GM12873 (cell line): ENCODE measurements at regions not wholly inside any gene's neighbourhood (a gene's known extent, or its start where the extent isn't known, plus 50 kb on each side); places are given as distances from the start of the nearest gene placed in this dataset.

Source experiments
- CTCF ChIP-seq: IDR thresholded peaks from 2 replicates; pipeline ENCODE4 v1.5.1; 2012; ENCODE audit warnings: low read depth, mild to moderate bottlenecking, moderate library complexity, low read length, control low read depth; ENCODE audit not compliant: insufficient read depth; ENCODE audit errors: missing control alignments

- TF ChIP-seq CTCF = no peak
Observed at GRCh38 chr13:47159853-47160550, 263.1 kb upstream of the HTR2A start.

- TF ChIP-seq CTCF = no peak
Observed at GRCh38 chr13:47158593-47158992, 261.7 kb upstream of the HTR2A start.

- TF ChIP-seq CTCF = no peak
Observed at GRCh38 chr13:47148543-47148942, 251.7 kb upstream of the HTR2A start.

- no peak for TF ChIP-seq CTCF
Observed at GRCh38 chr13:47147812-47148119, 250.9 kb upstream of the HTR2A start.

- TF ChIP-seq CTCF = no peak
Observed at GRCh38 chr13:47146991-47147811, 250.3 kb upstream of the HTR2A start.

GRCh38 chr13:47146136-47146535 is 249.3 kb upstream of the HTR2A start:
- no peak for TF ChIP-seq CTCF

GRCh38 chr13:47144782-47145181 is 247.9 kb upstream of the HTR2A start:
- no peak for TF ChIP-seq CTCF
